MCF 10A (cell line): ENCODE measurements at regions not wholly inside any gene's neighbourhood (a gene's known extent, or its start where the extent isn't known, plus 50 kb on each side); places are given as distances from the start of the nearest gene placed in this dataset.

Experiments
- BruUV-seq: library from RNA; stranded (reverse); fragments of 400-500 nt; replicated peaks from 2 replicates; lab custom pipeline; 2021; lab: Mats Ljungman, UMichigan
- CTCF ChIA-PET: fragments of 300-600 bp; sonication (Branson Sonifier 250); formaldehyde crosslinking; extraction: SDS; loops from one replicate; lab custom pipeline; 2021; ENCODE audit warnings: antibody characterized with exemption, inconsistent platforms; lab: Yijun Ruan, JAX
- POLR2A ChIA-PET: fragments of 300-600, 350-650 bp; sonication (Branson Sonifier 250); formaldehyde crosslinking; extraction: SDS; loops from one replicate; lab custom pipeline; 2020; ENCODE audit warnings: antibody characterized with exemption, inconsistent platforms; lab: Yijun Ruan, JAX
- DNase-seq: peaks from one replicate; pipeline ENCODE4 v3.0.0-alpha.2; 2018; ENCODE audit not compliant: unreplicated experiment
- H3K27ac Mint-ChIP-seq: one replicate; pipeline ENCODE4 v1.8.0; 2022; ENCODE audit warnings: mild to moderate bottlenecking, low read depth, mixed read lengths; ENCODE audit not compliant: unreplicated experiment
- H3K27me3 Mint-ChIP-seq: one replicate; pipeline ENCODE4 v1.8.0; 2022; ENCODE audit warnings: mixed read lengths; ENCODE audit not compliant: insufficient read depth, unreplicated experiment
- H3K36me3 Mint-ChIP-seq: one replicate; pipeline ENCODE4 v1.8.0; 2022; ENCODE audit warnings: mild to moderate bottlenecking, moderate library complexity, mixed read lengths; ENCODE audit not compliant: insufficient read depth, unreplicated experiment
- H3K4me1 Mint-ChIP-seq: one replicate; pipeline ENCODE4 v1.8.0; 2022; ENCODE audit warnings: mixed read lengths; ENCODE audit not compliant: insufficient read depth, unreplicated experiment
- H3K4me3 Mint-ChIP-seq: one replicate; pipeline ENCODE4 v1.8.0; 2022; ENCODE audit warnings: mild to moderate bottlenecking, moderate library complexity, mixed read lengths; ENCODE audit not compliant: unreplicated experiment
- H3K9me3 Mint-ChIP-seq: one replicate; pipeline ENCODE4 v1.8.0; 2022; ENCODE audit warnings: mixed read lengths; ENCODE audit not compliant: unreplicated experiment
- intact Hi-C: fragments of 100-400 bp; cut with micrococcal nuclease; formaldehyde crosslinking; loops from 2 replicates; pipeline ENCODE4 v1.14.1; 2022
- TF ChIP-seq, protein P1 (sequence below): fragments of 200-600 bp; IDR thresholded peaks from one replicate; pipeline ENCODE4 v1.8.0; 2022; ENCODE audit warnings: antibody characterized with exemption, mild to moderate bottlenecking; ENCODE audit not compliant: unreplicated experiment

DNA sequence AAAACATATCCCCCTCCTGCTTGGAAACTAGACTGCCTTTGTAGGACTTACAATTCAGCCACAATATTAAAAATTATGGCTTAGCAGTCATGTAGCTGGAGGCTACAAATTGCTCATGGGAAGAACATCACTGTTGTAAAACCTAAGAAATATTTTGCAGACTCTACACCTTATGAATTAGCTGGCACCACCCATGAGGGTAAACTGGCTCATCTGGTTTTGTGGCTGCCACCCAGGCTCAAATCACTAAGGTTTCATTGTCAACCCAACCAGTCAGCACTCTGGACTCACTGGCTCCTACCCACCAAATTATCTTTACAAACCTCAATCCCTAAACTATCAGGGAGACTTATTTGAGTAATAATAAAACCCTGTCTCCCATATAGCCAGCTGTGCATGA is 100.7 kb upstream of the OLFM3 start:
- no peaks in the 10 kb centered on the region for H3K4me1 Mint-ChIP-seq
- H3K9me3 Mint-ChIP-seq, result no peaks in the 10 kb centered on the region
- no peak overlapping the region for H3K4me3 Mint-ChIP-seq
- no peak overlapping the region for H3K27ac Mint-ChIP-seq
- BruUV-seq, result no TSS peak
- ChIA-PET POLR2A (no interaction called here), CTCF (no interaction called here)
- DNase-seq, result no peak
- TF ChIP-seq, protein P1, sequence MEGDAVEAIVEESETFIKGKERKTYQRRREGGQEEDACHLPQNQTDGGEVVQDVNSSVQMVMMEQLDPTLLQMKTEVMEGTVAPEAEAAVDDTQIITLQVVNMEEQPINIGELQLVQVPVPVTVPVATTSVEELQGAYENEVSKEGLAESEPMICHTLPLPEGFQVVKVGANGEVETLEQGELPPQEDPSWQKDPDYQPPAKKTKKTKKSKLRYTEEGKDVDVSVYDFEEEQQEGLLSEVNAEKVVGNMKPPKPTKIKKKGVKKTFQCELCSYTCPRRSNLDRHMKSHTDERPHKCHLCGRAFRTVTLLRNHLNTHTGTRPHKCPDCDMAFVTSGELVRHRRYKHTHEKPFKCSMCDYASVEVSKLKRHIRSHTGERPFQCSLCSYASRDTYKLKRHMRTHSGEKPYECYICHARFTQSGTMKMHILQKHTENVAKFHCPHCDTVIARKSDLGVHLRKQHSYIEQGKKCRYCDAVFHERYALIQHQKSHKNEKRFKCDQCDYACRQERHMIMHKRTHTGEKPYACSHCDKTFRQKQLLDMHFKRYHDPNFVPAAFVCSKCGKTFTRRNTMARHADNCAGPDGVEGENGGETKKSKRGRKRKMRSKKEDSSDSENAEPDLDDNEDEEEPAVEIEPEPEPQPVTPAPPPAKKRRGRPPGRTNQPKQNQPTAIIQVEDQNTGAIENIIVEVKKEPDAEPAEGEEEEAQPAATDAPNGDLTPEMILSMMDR, result no peak
- H3K27me3 Mint-ChIP-seq, result no peaks in the 10 kb centered on the region
- H3K36me3 Mint-ChIP-seq, result no peaks in the 10 kb centered on the region
- intact Hi-C loops, result no loop called here

DNA sequence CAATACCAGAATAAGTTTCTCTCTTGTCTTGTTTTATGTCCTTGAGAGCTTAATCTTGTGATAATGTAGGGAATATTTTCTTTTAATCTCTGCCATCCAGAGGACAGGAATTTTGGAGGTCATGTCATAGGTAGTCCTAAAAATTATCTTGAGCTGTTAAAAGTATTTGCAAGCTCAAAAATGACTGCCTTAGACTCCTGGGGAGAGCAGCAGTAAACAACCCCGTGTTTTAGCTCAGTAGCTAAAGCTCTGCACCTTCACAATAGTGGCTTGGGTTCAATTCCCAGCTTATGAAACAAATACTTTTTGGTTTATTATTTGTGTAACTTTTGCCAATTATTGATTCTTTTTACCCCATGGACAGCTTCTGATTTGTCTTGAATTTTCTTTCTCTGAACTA is 99.4 kb upstream of the OLFM3 start:
- Mint-ChIP-seq H3K4me3 (no peak overlapping the region), H3K27ac (no peak overlapping the region), H3K4me1 (no peaks in the 10 kb centered on the region), H3K27me3 (no peaks in the 10 kb centered on the region), H3K9me3 (no peaks in the 10 kb centered on the region), H3K36me3 (no peaks in the 10 kb centered on the region)
- no TSS peak for BruUV-seq
- POLR2A ChIA-PET, result no interaction called here
- intact Hi-C loops, result no loop called here
- TF ChIP-seq, protein P1, result no peak
- CTCF ChIA-PET, result no interaction called here
- no peak for DNase-seq

DNA sequence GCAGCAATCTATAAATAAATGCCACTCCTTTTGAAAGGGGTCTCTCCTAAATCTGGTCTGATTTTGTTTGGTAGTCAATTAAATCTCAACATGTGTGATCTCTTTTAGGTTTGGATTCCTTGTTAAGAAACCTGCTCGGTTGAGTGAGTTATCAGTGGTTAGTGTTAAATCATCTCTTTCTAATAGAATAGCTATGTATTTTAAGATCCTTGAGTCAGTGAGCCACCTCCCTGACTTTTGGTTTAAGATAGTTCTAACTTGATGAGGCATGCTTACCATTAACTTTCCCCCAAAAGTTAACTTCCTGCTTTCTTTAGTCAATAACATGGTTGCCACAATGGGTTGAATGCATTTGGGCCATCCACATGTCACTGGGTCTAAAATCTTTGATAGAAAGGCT is 93.1 kb upstream of the OLFM3 start:
- no peaks in the 10 kb centered on the region for H3K27me3 Mint-ChIP-seq
- ChIA-PET CTCF (no interaction called here), POLR2A (no interaction called here)
- no peak overlapping the region for H3K4me3 Mint-ChIP-seq
- H3K9me3 Mint-ChIP-seq, result no peaks in the 10 kb centered on the region
- BruUV-seq, result no TSS peak
- no peaks in the 10 kb centered on the region for H3K36me3 Mint-ChIP-seq
- H3K27ac Mint-ChIP-seq, result no peak overlapping the region
- intact Hi-C loops, result no loop called here
- DNase-seq, result no peak
- TF ChIP-seq, protein P1, result no peak
- no peaks in the 10 kb centered on the region for H3K4me1 Mint-ChIP-seq

DNA sequence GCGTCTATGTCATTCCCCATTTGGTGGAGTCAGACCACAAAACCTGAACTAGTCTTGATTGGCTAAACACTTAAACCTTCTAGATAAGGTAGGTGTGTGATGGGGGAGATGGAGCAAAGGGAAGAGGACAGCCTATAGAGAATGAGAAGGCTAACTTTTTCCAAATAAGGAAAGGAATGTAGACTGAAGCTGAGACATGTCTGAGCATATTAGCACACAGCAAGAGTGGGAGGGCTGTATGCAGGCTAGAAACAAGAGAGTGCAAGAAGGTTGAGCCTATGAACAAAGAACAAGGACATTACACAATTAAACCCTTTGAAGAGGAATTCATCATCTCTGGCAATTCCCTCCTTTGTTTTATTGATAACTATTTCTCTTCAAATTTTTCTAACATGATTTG is 89.2 kb upstream of the OLFM3 start:
- Mint-ChIP-seq H3K27me3 (no peaks in the 10 kb centered on the region), H3K9me3 (no peaks in the 10 kb centered on the region), H3K4me1 (no peaks in the 10 kb centered on the region), H3K27ac (no peak overlapping the region), H3K36me3 (no peaks in the 10 kb centered on the region), H3K4me3 (no peak overlapping the region)
- DNase-seq, result peak; percentile 10
- TF ChIP-seq, protein P1, result no peak
- no TSS peak for BruUV-seq
- intact Hi-C loops, result no loop called here
- POLR2A ChIA-PET, result no interaction called here
- CTCF ChIA-PET, result no interaction called here
